Transverse colon (tissue), 3 donors: ENCODE measurements at regions not wholly inside any gene's neighbourhood (a gene's known extent, or its start where the extent isn't known, plus 50 kb on each side); places are given as distances from the start of the nearest gene placed in this dataset.

Experiments used
- CTCF ChIP-seq, 5 experiments: fragments of 200-600 bp in 3 of 5; fragments of 450-650 bp in 2 of 5; sonication (generic) in 3 of 5; IDR thresholded peaks; 1 replicate in 2 of 5; 2 replicates in 3 of 5; pipeline ENCODE4 v1.5.1; 2016 to 2017; ENCODE audit warnings: antibody characterized with exemption in 5 of 5, inconsistent platforms in 3 of 5, mild to moderate bottlenecking in 2 of 5, moderate library complexity in 1 of 5
- POLR2A ChIP-seq: fragments of 450-650 bp; IDR thresholded peaks from one replicate; pipeline ENCODE4 v1.6.1; 2016; ENCODE audit warnings: antibody characterized with exemption, mild to moderate bottlenecking, moderate library complexity

- TF ChIP-seq POLR2A (no peak), CTCF (IDR thresholded peaks at IDR 0.05) (no peak)
These were observed 244.1 kb upstream of the PODXL start for GRCh38 chr7:131800531-131800930.
